Cortex of kidney (tissue), 1 donor: ENCODE measurements at regions not wholly inside any gene's neighbourhood (a gene's known extent, or its start where the extent isn't known, plus 50 kb on each side); places are given as distances from the start of the nearest gene placed in this dataset.

Source experiments
- DNase-seq: peaks from one replicate; lab custom pipeline; 2025; lab: John Stamatoyannopoulos, UW

GRCh38 chr12:84741031-84741430 lies 171.6 kb downstream of the SLC6A15 start:
- DNase-seq, result no peak

- no peak for DNase-seq
Observed at GRCh38 chr12:84740602-84741001, 172.0 kb downstream of the SLC6A15 start.

- DNase-seq, result peak; percentile 7
Observed at GRCh38 chr12:84738481-84738972, 174.1 kb downstream of the SLC6A15 start.

GRCh38 chr12:84732828-84733340 lies 179.7 kb downstream of the SLC6A15 start:
- no peak for DNase-seq

- no peak for DNase-seq
Observed at GRCh38 chr12:84730561-84731162, 181.9 kb downstream of the SLC6A15 start.

GRCh38 chr12:84727961-84728360 lies 184.6 kb downstream of the SLC6A15 start:
- DNase-seq, result no peak

- DNase-seq, result no peak
Observed at GRCh38 chr12:84726780-84727179, 185.8 kb downstream of the SLC6A15 start.

GRCh38 chr12:84723988-84724387 lies 188.6 kb downstream of the SLC6A15 start:
- no peak for DNase-seq

- no peak for DNase-seq
Observed at GRCh38 chr12:84719997-84720396, 192.6 kb downstream of the SLC6A15 start.

- DNase-seq, result no peak
Observed at GRCh38 chr12:84718906-84719305, 193.7 kb downstream of the SLC6A15 start.

- no peak for DNase-seq
Observed at GRCh38 chr12:84712747-84713146, 199.9 kb downstream of the SLC6A15 start.

- no peak for DNase-seq
Observed at GRCh38 chr12:84706374-84706773, 206.2 kb downstream of the SLC6A15 start.

GRCh38 chr12:84704856-84705255 lies 207.7 kb downstream of the SLC6A15 start:
- DNase-seq, result no peak

- no peak for DNase-seq
Observed at GRCh38 chr12:84702001-84702400, 210.6 kb downstream of the SLC6A15 start.

GRCh38 chr12:84701041-84701440 lies 211.6 kb downstream of the SLC6A15 start:
- DNase-seq, result no peak

- DNase-seq, result no peak
Observed at GRCh38 chr12:84698576-84699333, 213.8 kb downstream of the SLC6A15 start.

- DNase-seq, result no peak
Observed at GRCh38 chr12:84696908-84697540, 215.6 kb downstream of the SLC6A15 start.

- DNase-seq, result no peak
Observed at GRCh38 chr12:84696281-84696680, 216.3 kb downstream of the SLC6A15 start.

GRCh38 chr12:84694116-84694515 lies 218.5 kb downstream of the SLC6A15 start:
- no peak for DNase-seq

- DNase-seq, result no peak
Observed at GRCh38 chr12:84692071-84692470, 220.5 kb downstream of the SLC6A15 start.

GRCh38 chr12:84691266-84691665 lies 221.3 kb downstream of the SLC6A15 start:
- DNase-seq, result no peak

GRCh38 chr12:84689638-84690037 lies 223.0 kb downstream of the SLC6A15 start:
- no peak for DNase-seq

- DNase-seq, result no peak
Observed at GRCh38 chr12:84685379-84685778, 227.2 kb downstream of the SLC6A15 start.
